ENCODE measurements at regions not wholly inside any gene's neighbourhood (a gene's known extent, or its start where the extent isn't known, plus 50 kb on each side); places are given as distances from the start of the nearest gene placed in this dataset.

DNA sequence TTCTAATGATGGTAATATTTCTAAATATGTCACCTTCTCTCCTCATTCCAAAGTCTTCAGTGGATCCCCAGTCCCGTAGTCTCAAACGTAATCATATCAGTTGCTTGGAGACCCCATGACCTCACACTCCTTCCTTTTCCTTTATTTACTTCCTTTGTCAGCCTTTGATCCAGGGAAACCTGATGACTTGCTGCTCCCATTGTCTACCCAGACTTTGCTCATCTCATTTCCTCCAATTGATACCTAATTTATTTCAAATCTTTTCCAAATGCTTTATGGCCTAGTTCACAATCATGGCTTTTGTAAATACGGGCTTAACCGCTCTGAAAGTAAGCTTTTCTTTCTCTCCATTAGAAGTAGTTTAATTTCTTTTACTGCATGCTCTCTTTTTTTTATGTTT is 402.4 kb upstream of the CYRIA start:
- no peak for DNase-seq (ENCODE audit: low spot score)

DNA sequence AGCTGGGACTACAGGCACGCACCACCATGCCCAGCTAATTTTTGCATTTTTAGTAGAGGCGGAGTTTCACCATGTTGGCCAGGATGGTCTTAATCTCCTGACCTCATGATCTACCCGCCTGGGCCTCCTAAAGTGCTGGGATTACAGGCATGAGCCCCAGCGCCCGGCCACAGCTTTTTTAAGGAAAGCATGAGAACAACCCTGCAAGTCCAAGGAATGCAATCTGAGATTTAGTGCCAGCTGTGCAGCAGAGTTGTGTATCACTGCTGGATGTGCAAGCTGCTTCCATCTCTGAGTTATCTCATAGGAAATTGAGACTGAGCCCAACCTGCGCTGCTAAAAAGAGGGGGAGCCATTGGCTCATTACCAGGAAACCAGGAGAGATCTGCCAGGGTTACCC is 399.9 kb upstream of the CYRIA start:
- DNase-seq (ENCODE audit: low spot score) = no peak

DNA sequence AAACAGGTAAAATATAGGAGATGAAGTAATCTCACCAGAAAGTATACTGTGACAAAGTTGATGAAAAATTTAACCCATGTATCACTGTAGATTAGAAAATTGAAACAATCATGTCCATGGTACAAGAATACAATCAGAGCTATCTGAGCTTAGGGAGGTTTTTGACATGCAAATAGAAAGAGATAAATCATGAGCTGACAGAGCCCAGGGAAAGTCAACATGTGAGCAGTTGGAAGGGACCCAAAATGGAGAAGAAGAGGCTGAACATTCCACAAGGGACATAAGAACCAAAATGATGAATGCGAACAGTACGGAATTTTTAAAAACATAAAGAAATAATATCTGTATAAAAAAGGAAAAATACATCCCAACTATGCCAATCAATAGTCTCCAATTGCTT is 395.4 kb upstream of the CYRIA start:
- no peak for DNase-seq (ENCODE audit: low spot score)

DNA sequence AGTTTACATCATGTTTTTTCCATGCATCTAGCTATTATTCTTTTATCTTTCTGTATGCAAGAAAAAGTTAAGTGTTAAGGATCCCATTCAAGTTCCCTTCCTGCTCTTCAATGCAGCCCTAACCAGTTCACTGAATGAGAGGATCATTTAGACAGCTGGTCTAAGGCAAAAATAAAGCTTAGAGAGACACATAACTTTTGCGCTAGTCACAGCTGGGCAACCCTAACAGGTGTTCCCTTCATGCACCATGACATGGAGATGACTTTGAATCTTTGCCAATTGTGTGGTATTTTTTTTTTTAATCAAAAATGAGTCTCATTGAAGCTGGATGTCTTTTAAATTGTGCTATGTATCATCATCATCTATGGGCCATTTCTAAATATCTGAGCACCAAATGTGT is 393.8 kb upstream of the CYRIA start:
- DNase-seq (ENCODE audit: low spot score) = no peak

DNA sequence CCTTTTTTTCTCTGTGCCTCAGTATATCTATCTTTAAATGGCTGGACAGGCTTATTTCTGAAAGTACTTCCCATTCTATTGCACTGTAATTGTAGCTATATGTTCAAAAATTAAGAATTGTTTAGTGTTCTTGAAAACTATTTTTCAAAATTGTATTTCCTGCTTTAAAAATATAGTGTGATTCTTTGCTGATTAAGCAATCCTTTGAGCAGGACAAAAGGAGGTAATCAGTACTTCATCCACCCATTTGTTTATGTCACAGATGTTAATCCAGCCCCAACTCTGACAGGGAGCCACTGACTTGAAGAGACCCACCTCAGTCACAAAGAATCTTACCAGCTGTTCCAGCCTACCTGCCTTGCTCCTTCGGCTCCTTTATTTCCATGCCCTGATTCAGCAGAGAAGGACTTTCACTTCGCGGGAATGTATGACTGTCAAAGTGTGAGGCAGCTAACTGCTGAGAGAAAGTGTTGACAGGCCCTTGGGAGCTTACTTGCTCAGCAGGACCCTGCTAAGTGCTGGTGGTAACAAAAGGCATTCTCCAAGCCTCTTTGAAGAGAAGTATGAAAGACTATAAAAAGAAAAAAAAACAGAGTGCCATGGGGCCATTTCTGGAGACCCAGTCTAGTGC is 393.3 kb upstream of the CYRIA start:
- DNase-seq (ENCODE audit: low spot score) = no peak

DNA sequence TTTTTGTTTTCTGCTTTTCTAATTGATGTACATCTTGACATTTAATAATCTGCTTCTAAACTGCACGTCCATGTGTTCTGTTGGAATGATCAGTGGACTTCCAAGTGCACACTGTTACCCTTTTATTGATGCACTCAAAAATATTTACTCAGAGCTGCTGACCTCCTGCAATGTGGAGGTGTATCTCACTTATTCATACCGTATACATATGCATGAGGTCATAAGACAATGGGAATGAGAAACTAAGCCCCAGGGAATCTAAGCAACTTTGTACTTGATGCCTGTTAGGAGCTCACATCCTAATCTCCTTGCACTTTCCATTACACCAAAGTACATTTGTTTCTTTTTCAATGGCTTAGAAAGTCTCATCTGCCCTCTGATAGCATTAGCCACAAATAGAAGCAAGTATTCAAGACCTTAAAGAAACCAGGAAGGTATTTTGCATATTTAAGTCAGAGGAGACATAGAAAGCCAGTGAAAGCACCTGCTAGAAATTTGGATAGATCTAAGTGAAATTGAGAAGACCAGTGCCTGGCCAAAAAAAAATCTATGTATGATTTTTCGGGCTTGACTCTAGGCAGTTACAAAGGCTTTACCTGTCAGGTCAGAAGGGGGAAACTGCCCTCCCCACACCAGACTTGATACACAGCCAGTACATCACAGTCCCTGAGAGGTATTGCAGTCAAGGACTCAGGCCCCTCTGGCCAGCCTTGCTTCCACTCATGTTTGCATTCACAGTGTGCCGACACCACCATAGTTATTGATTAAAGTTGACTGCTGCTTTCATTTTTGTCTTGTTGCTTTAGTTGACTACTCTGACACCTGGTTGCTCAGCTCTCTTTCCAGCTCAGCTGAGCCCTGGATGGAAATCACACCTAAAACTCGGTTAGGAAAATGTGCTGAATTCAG is 391.7 kb upstream of the CYRIA start:
- DNase-seq (ENCODE audit: low spot score) = no peak

DNA sequence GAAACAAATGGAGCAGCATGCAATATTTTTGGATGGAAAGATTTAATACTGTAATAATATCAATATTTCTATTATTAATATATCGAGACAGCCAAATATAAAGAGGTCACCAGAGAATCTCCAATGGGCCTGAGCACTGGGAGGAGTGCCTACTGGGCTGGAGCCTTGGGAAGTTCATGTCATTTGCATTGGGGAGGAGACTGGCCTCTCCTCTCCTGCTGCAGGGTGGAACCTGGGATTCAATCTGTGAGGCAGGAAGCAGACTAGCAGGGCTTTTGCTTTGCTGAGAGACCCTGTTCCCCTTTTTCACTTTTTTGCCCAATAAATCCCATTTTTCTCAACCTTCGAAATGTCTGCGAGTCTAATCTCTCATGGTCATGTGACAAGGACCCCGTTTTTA is 390.6 kb upstream of the CYRIA start:
- DNase-seq (ENCODE audit: low spot score) = no peak

DNA sequence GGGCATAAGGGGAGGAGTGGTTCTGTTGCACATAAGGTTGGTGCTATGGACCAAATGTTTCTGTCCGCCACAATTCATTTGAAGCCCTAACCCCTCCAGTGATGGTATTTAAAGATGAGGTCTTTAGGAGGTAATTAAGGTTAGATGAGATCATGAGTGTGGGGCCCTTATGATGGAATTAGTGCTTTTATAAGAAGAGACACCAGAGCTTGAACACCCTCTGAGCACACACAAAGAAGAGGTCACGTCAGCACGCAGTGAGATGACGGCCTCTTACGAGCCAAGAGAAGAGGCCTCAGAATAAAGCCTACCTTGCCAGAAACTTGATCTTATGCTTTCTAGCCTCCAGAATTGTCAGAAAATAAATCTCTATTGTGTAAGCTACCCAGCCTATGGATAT is 386.4 kb upstream of the CYRIA start:
- DNase-seq (ENCODE audit: low spot score) = no peak

DNA sequence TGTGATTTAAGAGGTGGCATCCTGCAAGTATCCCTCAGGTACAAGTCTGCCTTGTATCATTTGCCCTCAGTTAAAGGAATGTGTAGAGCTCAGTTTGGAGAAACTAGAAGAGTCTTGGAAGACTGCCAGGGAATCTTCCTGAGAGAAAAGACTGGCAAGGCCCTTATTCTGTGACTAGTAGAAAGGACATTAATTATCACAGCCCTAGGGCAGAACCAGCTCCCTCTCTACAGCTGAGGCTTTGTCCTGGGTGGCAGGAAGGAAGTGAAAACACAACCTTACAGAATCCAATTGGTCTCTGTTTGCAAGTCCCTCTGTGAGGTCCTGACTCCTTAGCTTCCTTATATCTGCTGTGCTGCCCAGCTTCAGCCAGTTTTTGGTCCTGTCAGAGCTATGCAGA is 385.9 kb upstream of the CYRIA start:
- DNase-seq (ENCODE audit: low spot score) = no peak

DNA sequence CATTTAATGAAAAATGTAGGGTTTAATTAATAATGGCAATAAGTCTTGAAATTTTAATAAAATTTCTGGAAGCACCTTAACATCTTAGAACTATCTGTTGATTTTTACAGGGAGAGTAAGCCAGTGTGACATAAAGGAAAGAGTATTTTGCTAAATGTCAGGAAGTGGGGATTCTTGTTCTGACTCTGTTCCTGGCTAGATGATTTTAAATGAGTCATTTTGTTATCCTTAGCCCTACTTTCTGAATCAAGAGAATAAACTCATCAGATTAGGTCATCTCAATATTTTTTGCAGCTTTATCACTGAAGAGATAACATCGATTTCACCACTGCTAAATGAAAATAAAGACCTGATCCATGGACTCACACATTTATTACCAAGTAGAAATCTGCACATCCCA is 377.5 kb upstream of the CYRIA start:
- no peak for DNase-seq (ENCODE audit: low spot score)

DNA sequence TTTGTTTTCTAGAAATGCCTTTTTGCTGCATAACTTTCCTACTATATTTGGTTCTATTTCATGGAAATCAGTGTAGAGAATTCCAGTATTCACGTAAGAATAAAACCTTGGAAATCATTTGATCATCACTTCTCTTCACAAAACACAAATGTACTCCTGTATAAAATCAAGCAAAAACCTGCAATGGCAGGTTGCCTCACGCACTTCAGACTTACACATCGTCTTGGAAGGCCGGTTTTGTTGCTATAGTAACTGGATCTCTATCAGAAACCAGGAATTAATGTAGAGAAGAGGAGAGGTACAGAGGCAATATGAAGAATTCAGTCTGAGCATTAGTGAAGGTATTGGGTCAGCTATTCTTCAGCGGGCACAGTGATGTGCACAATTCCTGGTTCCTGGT is 370.7 kb upstream of the CYRIA start:
- no peak for DNase-seq (ENCODE audit: low spot score)

DNA sequence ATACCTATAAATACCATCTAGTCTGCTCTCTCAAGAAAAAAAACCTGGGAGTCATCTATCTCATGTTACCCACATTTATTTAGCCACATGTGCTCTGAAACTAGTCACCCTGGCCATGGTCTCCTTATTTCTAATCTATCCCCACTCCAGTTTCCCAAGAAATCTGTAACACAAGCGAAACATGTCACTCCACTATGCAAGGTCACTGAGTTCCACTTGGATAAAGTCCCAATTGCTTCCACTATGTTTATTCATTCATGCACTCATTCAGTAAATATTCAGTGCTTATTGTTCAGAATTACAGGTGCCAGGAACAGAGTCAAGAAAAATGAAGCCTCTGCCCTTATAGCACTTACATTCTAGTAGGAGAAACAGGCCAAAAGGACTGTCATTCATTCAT is 369.4 kb upstream of the CYRIA start:
- DNase-seq (ENCODE audit: low spot score) = no peak

DNA sequence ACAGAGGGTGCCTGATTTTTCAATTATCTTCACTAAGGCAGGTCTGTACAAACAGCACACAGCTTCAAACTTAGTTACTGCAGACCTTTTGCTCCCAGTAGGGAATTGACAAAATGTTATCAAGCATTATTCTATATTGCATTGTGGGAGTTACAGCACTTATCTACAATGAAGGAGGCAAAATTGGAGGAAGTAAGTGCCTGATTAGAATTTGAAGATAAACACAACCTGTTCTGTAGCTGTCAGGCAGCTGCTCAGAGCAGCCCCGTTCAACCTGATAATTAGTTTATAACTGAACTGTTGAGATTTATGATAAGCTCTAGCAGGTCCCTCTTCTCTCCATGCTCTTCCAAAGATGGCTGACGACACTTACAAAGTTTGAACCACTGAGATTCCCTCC is 364.4 kb upstream of the CYRIA start:
- no peak for DNase-seq (ENCODE audit: low spot score)

DNA sequence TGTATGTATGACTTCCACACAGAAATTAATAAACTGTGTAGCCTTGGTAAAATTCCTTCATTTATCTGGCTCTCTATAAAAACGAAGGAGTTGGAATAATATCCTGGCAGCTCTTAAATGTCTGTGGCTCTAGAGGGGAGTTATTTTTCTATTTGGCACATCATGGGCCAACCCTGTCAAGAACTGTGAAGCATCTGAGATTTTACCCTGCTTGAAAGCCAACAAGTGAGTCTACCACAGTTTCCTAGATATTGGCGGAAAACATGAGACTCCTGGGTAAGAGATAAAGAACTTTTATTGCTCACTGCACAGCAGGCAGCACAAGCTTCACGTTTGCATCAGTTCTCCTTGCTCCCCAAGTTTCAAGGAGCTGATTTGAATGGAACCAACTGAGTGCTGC is 346.7 kb upstream of the CYRIA start:
- DNase-seq (ENCODE audit: low spot score) = no peak

DNA sequence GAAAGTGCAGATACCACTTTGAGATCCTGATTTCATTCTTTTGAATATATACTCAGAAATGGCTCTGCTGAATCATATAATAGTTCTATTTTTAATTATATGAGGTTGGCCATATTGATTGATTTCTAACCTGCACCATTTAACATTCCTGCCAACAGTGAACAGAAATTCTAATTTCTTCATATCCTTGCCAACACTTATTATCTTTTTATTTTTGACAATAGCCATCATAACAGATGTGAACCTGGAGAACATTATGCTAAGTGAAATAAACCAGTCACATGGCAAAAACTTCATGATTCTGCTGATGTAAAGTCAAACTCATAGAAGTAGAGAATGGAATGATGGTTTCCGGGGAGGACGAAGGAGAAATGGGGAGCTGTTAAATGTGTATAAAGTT is 344.5 kb upstream of the CYRIA start:
- DNase-seq (ENCODE audit: low spot score) = no peak

DNA sequence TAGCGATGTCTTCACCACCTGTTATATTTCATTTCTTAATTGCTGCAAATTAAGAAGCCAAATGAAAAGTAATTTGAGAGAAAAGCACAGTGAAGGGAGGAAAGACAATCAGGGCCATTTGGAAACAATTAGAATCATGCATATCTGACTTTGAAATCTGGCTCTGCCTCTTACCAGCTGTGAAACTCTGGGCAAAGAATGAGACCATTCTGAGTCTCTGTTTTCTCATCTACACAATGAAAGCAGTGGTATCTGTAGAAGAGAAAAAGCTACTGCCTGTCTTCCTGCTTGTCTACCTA is 334.5 kb upstream of the CYRIA start:
- DNase-seq (ENCODE audit: low spot score) = no peak

DNA sequence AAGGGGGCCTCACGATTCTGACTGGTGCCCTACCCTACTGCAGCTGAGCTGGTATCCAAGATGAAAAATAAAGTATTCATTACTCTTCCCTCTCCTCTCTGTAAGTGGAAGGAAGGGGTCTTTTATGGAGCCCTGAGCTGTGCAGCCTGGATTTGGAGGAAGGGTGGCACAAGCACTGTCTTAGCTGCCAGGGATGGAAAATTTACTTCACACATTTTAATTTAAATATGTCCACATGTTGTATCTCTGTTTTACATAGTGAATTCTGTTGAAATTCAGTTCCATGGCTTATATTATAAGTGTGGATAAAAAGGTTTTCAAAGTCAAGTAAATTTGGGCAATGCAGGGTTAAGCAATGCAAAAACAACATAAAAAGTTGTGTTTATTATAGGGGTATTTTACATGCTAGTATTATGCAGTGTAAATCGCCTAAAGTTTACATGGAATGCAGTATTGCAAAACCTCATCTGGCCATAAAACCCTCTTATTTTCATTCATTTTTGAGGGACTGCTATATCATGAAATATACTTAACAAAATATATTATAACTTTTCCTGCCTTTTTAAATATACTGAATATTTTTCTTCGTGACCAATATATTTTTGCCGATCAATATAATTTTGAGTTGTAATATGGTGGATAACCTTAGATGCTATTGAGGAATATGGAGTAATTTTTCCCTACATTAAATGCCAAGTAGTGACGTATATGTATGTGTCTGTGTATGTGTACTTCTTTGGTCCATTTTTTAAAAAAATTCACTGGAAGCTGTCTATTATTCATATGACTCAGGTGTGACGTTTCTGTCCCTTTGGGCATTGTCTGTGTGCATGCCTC is 333.9 kb upstream of the CYRIA start:
- no peak for DNase-seq (ENCODE audit: low spot score)

DNA sequence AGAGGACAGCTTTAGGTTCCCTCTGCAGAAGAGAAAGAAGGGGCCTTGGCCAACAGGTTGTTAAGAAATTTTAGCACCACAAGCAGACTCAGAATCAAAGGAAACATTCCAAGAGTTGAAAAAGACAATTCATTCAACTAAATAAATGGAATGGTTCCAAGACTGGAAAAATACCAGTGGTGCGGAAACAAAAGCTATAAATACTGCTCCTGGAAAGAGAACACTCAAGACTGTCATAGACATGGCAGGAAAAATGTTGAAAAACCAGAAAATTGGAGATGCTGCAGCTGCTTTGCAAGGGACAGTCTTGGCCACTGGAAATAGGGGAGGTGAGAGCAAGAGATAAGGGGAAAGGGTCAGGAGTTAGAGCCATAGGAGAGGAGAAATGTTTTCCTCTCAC is 312.7 kb upstream of the CYRIA start:
- no peak for DNase-seq (ENCODE audit: low spot score)

DNA sequence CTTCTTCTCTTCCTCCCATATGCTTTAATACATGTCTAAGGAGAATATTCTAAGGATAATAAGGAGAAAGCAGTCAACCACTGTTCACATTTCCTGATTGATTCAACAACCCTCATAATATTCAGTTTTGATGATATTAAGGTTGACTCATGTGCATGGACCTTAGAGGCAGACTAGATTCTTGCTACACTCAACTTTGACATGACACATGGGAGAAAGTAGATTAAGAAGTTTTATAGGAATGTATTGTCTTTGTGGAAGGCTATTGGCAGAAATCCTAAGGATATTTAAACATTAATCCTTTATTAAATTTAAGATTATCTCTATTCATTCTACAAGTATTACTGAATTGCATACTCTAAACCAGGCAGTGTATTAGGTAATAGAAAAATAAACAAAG is 309.1 kb upstream of the CYRIA start:
- no peak for DNase-seq (ENCODE audit: low spot score)

DNA sequence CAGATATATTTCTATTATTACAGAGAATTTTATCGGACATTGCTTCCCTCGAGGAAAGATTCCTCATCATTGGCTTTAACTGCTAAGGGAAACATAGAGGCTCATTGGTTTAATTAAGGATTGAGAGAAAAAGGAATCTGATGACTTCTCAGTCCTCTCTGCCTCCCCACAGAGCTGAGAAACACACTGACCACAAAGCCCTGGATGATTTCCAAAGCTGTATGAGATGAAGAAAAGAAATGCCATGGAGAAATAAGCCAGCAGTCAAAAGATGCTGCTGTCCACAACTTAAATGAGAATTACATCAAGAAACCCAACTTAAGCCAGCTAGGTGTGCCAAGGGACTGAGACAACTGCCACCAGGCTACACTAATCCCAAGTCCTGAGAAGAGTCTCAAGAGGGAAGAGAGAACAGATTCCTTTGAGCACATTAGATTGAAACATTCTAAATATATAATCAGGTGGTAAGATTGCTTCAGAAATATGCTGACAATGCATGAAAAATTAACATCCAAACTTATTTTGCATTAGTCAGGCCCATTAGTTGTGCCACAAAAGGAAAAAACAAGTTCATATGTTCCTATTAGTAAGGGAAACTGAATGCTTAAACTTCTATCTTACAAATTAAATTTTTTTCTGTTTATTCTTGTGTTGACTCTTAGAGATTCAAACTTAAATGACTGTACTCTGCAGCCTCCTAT is 308.1 kb upstream of the CYRIA start:
- no peak for DNase-seq (ENCODE audit: low spot score)

DNA sequence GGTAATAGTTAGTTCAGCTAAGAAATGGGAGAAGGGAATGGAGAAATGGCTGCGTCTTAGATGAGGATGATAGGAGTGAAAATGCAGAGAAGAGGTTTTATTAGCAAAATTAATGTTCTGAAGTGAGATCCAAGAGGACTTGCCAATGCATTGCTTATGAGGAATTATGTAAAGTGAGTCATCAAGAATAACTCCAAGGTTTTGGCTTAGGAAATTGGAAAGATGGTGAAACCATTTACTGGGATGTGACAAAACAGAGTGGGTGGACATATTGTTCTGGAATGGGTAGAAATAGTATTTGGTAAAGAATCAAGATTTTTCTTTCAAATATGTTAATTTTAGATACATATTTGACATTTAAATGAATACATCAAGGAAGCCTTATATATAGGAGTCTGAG is 306.6 kb upstream of the CYRIA start:
- DNase-seq (ENCODE audit: low spot score) = no peak

DNA sequence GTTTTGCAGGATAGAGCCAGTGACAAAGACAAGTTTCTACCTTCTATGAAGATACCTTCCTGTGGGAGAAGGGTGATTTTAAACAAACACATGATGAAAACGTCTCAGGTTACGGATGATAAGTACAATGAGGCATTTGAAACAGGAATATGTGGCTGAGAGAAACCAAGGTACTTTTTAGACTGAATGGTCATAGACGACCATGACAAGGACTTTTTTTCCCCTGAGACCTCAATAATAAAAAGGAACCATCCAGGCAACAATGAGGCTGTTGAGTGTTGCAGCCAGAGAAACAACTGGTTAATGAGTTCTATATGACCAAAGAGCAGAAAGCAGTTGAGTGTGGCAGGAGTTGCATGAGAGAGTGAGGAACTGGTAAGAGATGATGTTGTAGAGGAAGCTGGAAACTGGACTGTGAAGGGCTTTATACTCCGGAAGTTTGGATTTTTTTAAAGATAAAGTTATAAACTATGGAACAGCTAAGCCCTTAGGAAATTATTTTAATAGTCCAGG is 306.1 kb upstream of the CYRIA start:
- no peak for DNase-seq (ENCODE audit: low spot score)

All from CD4-positive, alpha-beta T cell treated with Interleukin-6 at 100 ng/mL for 8 hours (primary cell).